ENCODE measurements at regions not wholly inside any gene's neighbourhood (a gene's known extent, or its start where the extent isn't known, plus 50 kb on each side); places are given as distances from the start of the nearest gene placed in this dataset.
A peak's percentile ranks its signal among the peaks of the same experiment; 100 is the strongest.
"Not testable (repeated sequence)": the region's sequence is repeated elsewhere in the genome, so short reads cannot be mapped to it uniquely, and the experiment has no call there.

DNA sequence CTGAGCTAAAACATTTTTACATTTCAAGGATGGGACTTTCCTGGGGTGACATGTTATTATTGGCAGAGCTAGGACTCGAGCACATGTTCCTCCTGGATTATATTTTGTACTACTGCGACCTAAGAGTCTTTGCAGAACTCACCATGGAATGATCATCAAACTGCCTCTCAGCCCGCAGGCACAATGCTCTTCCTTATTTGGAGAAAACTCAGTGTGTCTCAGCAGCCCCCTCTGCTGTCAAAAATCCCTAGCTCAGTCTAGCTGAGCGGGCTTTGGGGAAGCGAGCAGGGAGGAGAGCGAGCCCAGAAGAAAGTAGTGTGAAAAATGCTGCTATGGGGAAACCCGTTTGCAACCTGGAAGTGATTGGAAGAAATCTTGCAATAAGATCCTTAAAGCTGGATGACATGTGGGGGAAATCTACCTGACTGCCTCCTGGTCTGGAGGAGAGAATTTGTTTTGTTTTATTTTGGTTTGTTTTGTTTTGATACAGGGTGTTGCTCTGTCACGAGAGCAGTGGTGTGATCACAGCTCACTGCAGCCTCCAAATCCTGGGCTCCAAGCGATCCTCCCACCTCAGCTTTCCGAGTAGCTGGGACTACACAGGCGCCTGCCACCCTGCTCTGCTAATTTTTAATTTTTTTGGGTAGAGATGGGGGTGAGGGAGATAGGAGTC, 89.9 kb upstream of the CLINT1 start:
- no peaks in the 10 kb centered on the region for H3K9me3 ChIP-seq
- no peak overlapping the region for H3K4me3 ChIP-seq
- H3K27ac ChIP-seq = no peak overlapping the region
- DNase-seq (peak; percentile 86 to 93 (median 91)), ATAC-seq (peak; percentile 97)
- H3K27me3 ChIP-seq = no peaks in the 10 kb centered on the region
- WGBS, 2 donors = 11 to 18% methylated on average over 11 of the region's 11 CpGs
- peaks cover 8% of the 10 kb centered on the region for H3K4me1 ChIP-seq
- no peaks in the 10 kb centered on the region for H3K36me3 ChIP-seq (replicated peaks in 1 of 2; ENCODE audit: insufficient read depth in 1 of 2, low read depth in 2 of 2)
- TF ChIP-seq, protein P1, sequence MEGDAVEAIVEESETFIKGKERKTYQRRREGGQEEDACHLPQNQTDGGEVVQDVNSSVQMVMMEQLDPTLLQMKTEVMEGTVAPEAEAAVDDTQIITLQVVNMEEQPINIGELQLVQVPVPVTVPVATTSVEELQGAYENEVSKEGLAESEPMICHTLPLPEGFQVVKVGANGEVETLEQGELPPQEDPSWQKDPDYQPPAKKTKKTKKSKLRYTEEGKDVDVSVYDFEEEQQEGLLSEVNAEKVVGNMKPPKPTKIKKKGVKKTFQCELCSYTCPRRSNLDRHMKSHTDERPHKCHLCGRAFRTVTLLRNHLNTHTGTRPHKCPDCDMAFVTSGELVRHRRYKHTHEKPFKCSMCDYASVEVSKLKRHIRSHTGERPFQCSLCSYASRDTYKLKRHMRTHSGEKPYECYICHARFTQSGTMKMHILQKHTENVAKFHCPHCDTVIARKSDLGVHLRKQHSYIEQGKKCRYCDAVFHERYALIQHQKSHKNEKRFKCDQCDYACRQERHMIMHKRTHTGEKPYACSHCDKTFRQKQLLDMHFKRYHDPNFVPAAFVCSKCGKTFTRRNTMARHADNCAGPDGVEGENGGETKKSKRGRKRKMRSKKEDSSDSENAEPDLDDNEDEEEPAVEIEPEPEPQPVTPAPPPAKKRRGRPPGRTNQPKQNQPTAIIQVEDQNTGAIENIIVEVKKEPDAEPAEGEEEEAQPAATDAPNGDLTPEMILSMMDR (IDR thresholded peaks at IDR 0.05) = peak; percentile 74 to 93 (median 86)
- TF ChIP-seq POLR2A (IDR thresholded peaks at IDR 0.05) = no peak
- intact Hi-C loops (cut with DNase I) = no loop called here

DNA sequence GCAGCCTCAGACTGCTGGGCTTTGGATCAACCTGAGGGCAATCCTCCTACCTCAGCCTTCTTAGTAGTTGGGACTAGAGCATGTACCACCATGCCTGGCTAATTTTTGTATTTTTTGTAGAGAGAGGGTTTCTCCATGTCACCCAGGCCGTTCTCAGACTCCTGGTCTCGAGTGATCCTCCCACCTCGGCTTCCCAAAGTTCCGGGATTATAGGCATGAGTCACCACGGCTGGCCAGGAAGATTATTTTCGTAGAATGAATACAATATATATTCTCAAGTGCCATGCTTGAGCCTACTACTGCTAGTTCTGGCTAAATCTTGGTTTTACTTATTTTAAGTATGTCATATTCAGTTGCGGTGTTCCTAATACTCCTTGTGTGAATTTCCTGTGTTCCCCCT, 88.2 kb upstream of the CLINT1 start:
- Histone ChIP-seq H3K36me3 (replicated peaks in 1 of 2; ENCODE audit: insufficient read depth in 1 of 2, low read depth in 2 of 2) (no peaks in the 10 kb centered on the region), H3K4me1 (peaks cover 8% of the 10 kb centered on the region), H3K27me3 (no peaks in the 10 kb centered on the region), H3K27ac (no peak overlapping the region), H3K9me3 (no peaks in the 10 kb centered on the region), H3K4me3 (no peak overlapping the region)
- WGBS, 2 donors = 82 to 85% methylated on average over 7 of the region's 7 CpGs
- intact Hi-C loops (cut with DNase I) = no loop called here
- ATAC-seq (no peak), DNase-seq (no peak)
- TF ChIP-seq, protein P1 (IDR thresholded peaks at IDR 0.05) = no peak

DNA sequence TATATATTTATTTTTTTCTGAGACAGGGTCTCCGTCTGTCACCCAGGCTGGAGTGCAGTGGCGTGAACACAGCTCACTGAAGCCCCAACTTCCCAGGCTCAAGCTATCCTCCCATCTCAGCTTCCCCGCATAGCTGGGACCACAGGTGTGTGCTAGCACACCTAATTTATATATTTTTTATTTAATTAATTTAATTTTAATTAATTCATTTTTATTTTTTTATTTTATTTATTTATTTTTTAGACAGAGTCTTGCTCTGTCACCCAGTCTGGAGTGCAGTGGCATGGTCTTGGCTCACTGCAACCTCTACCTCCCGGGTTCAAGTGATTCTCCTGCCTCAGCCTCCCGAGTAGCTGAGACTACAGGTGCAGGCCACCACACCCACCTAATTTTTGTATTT, 86.9 kb upstream of the CLINT1 start:
- ATAC-seq; DNase-seq; H3K4me3 ChIP-seq; H3K9me3 ChIP-seq; H3K36me3 ChIP-seq (replicated peaks in 1 of 2; ENCODE audit: insufficient read depth in 1 of 2, low read depth in 2 of 2); H3K4me1 ChIP-seq; H3K27ac ChIP-seq; intact Hi-C loops (cut with DNase I); H3K27me3 ChIP-seq: not testable (repeated sequence)
- 75 to 79% methylated on average over 5 of the region's 5 CpGs for WGBS, 2 donors

DNA sequence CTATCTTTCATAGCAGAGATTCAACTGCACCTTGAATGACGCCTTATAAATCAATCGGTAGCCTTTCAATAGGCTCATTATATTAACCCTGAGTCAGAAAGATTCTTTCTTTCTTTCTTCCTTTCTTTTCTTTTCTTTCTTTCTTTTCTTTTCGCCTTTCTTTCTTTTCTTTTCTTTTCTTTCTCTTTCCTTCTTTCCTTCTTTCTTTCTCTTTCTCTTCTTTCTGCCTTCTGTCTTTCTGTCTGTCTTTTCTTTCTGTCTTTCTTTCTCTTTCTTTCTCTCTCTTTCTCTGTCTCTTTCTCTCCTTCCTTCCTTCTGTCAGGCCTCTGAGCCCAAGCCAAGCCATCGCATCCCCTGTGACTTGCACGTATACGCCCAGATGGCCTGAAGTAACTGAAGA, 86.0 kb upstream of the CLINT1 start:
- H3K4me3 ChIP-seq = no peak overlapping the region
- intact Hi-C loops (cut with DNase I) = no loop called here
- H3K36me3 ChIP-seq (replicated peaks in 1 of 2; ENCODE audit: insufficient read depth in 1 of 2, low read depth in 2 of 2) = no peaks in the 10 kb centered on the region
- peaks cover 8% of the 10 kb centered on the region for H3K4me1 ChIP-seq
- H3K27me3 ChIP-seq = no peaks in the 10 kb centered on the region
- 77 to 80% methylated on average over 6 of the region's 6 CpGs for WGBS, 2 donors
- ATAC-seq = no peak
- no peak overlapping the region for H3K27ac ChIP-seq
- H3K9me3 ChIP-seq = no peaks in the 10 kb centered on the region
- DNase-seq = no peak
- TF ChIP-seq POLR2A (IDR thresholded peaks at IDR 0.05) = no peak
- TF ChIP-seq, protein P1 (IDR thresholded peaks at IDR 0.05) = no peak

DNA sequence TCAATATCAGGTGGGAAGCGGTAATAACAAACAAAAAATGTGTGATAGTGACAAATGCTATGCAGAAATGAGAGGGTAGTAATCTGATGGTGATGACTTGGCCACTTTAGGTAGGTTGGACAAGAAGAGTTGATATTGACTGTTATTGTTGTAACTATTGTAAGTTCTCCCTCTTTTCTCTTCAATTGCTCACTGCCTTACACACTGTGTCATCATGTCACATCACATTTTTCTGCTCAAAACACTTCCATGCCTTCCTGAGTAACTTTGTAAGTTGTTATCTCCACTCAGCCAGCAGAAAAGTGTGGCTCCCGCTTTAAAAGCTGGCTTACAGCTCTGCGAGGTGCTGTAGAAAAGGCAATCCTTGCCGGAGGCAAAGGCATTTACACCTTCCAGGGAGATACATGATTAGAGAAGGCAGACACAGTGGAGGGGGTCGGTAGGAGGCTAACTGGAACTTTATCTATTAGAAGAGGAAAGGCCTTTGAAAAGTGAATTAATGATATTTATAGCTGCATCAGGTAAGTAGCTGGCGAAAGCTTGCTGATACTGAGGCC, 85.2 kb upstream of the CLINT1 start:
- Histone ChIP-seq H3K4me3 (no peak overlapping the region), H3K27ac (no peak overlapping the region), H3K4me1 (peaks cover 8% of the 10 kb centered on the region), H3K9me3 (no peaks in the 10 kb centered on the region), H3K27me3 (no peaks in the 10 kb centered on the region), H3K36me3 (replicated peaks in 1 of 2; ENCODE audit: insufficient read depth in 1 of 2, low read depth in 2 of 2) (no peaks in the 10 kb centered on the region)
- intact Hi-C loops (cut with DNase I) = no loop called here
- 70 to 74% methylated on average over 6 of the region's 6 CpGs for WGBS, 2 donors
- TF ChIP-seq, protein P1 (IDR thresholded peaks at IDR 0.05) = no peak
- TF ChIP-seq POLR2A (IDR thresholded peaks at IDR 0.05) = no peak
- ATAC-seq (no peak), DNase-seq (no peak)
